CD4-positive, alpha-beta T cell (primary cell): ENCODE measurements at regions not wholly inside any gene's neighbourhood (a gene's known extent, or its start where the extent isn't known, plus 50 kb on each side); places are given as distances from the start of the nearest gene placed in this dataset.

Experiments
- ATAC-seq: fragments of 200-7000 bp; cut with Tn5 transposase; one replicate; pipeline ENCODE4 v1.10.0; 2022; ENCODE audit warnings: mild to moderate bottlenecking; ENCODE audit not compliant: poor library complexity
- CTCF ChIA-PET: fragments of 350-600 bp; sonication (Branson Sonifier 250); formaldehyde crosslinking; loops from one replicate; lab custom pipeline; 2021; ENCODE audit warnings: antibody characterized with exemption, inconsistent platforms; lab: Charles Lee
- POLR2A ChIA-PET: fragments of 350-600 bp; sonication (Branson Sonifier 250); formaldehyde crosslinking; loops from one replicate; lab custom pipeline; 2021; ENCODE audit warnings: antibody characterized with exemption, inconsistent platforms; lab: Charles Lee
- DNase-seq, 14 experiments: peaks; one replicate each; pipeline ENCODE4 v3.0.0-alpha.2; 2013 to 2020; ENCODE audit warnings: mixed read lengths in 2 of 14
- H3K27ac ChIP-seq, 2 donors: one replicate each; pipeline versions ENCODE4 v1.5.1 to v1.7.0; 2013; ENCODE audit warnings: low read length in 2 of 2, low read depth in 1 of 2, mild to moderate bottlenecking in 1 of 2
- H3K27me3 ChIP-seq, 2 experiments: 1 replicate in 1 of 2; 2 replicates in 1 of 2; pipeline versions ENCODE4 v1.6.1 to v1.7.0; 2013; ENCODE audit warnings: low read length in 2 of 2, control low read depth in 1 of 2, mild to moderate bottlenecking in 1 of 2, moderate library complexity in 1 of 2; ENCODE audit not compliant: insufficient read depth in 2 of 2, control insufficient read depth in 1 of 2
- H3K36me3 ChIP-seq: one replicate; pipeline ENCODE4 v1.6.1; 2013; ENCODE audit warnings: low read length, control low read depth; ENCODE audit not compliant: insufficient read depth
- H3K4me1 ChIP-seq: one replicate; pipeline ENCODE4 v1.6.1; 2013; ENCODE audit warnings: low read length, control low read depth; ENCODE audit not compliant: insufficient read depth
- H3K4me3 ChIP-seq: one replicate; pipeline ENCODE4 v1.5.1; 2013; ENCODE audit warnings: mild to moderate bottlenecking, low read length, moderate library complexity
- H3K9me3 ChIP-seq, 2 experiments: 1 replicate in 1 of 2; 2 replicates in 1 of 2; pipeline versions ENCODE4 v1.6.1 to v1.7.0; 2013; ENCODE audit warnings: low read length in 2 of 2, mild to moderate bottlenecking in 2 of 2, control low read depth in 1 of 2, moderate library complexity in 1 of 2; ENCODE audit not compliant: control insufficient read depth in 1 of 2, insufficient read depth in 1 of 2
- H3K27ac Mint-ChIP-seq: one replicate; pipeline ENCODE4 v1.8.0; 2020; ENCODE audit warnings: mixed read lengths
- H3K27me3 Mint-ChIP-seq: one replicate; pipeline ENCODE4 v1.8.0; 2021; ENCODE audit warnings: mixed read lengths
- H3K36me3 Mint-ChIP-seq: one replicate; pipeline ENCODE4 v1.8.0; 2021; ENCODE audit warnings: low read depth, mixed read lengths
- H3K4me1 Mint-ChIP-seq: one replicate; pipeline ENCODE4 v1.8.0; 2021; ENCODE audit warnings: low read depth, mixed read lengths
- H3K4me3 Mint-ChIP-seq: one replicate; pipeline ENCODE4 v1.8.0; 2020; ENCODE audit warnings: mild to moderate bottlenecking, mixed read lengths
- H3K9me3 Mint-ChIP-seq: one replicate; pipeline ENCODE4 v1.8.0; 2020; ENCODE audit warnings: mixed read lengths
- CTCF ChIP-seq: fragments of 200-600 bp; IDR thresholded peaks from one replicate; pipeline ENCODE4 v1.8.0; 2022; ENCODE audit warnings: antibody characterized with exemption, mild to moderate bottlenecking
- intact Hi-C, 2 experiments: fragments of 100-400 bp; cut with DNase I in 1 of 2; cut with micrococcal nuclease in 1 of 2; formaldehyde crosslinking; loops; one replicate each; pipeline versions ENCODE4 v1.15.1 to v1.9.0; 2023 to 2025; cut with DNase I, micrococcal nuclease

- ChIA-PET POLR2A (no interaction called here), CTCF (no interaction called here)
- H3K4me1 Mint-ChIP-seq, result no peaks in the 10 kb centered on the region
Observed at GRCh38 chr2:155525199-155525598, 807.3 kb downstream of the NR4A2 start.

GRCh38 chr2:155519529-155520130 is 812.9 kb downstream of the NR4A2 start:
- Mint-ChIP-seq H3K27ac (no peak overlapping the region), H3K4me1 (no peaks in the 10 kb centered on the region), H3K27me3 (no peaks in the 10 kb centered on the region), H3K9me3 (no peaks in the 10 kb centered on the region), H3K4me3 (no peak overlapping the region), H3K36me3 (no peaks in the 10 kb centered on the region)
- no peak for ATAC-seq
- H3K4me1 ChIP-seq, result no peaks in the 10 kb centered on the region
- ChIA-PET POLR2A (no interaction called here), CTCF (no interaction called here)
- H3K4me3 ChIP-seq, result no peak overlapping the region
- no peaks in the 10 kb centered on the region for H3K36me3 ChIP-seq
- DNase-seq, result no peak
- intact Hi-C loops, result no loop called here
- H3K27ac ChIP-seq, result no peak overlapping the region
- TF ChIP-seq CTCF, result no peak
- no peaks in the 10 kb centered on the region for H3K9me3 ChIP-seq
- H3K27me3 ChIP-seq, result no peaks in the 10 kb centered on the region

More at GRCh38 chr2:155525199-155525598, 807.3 kb downstream of the NR4A2 start:
- DNase-seq, result no peak
- Mint-ChIP-seq H3K9me3 (peaks cover 1% of the 10 kb centered on the region), H3K27ac (no peak overlapping the region), H3K27me3 (no peaks in the 10 kb centered on the region), H3K36me3 (no peaks in the 10 kb centered on the region), H3K4me3 (no peak overlapping the region)
- TF ChIP-seq CTCF, result no peak
- H3K36me3 ChIP-seq, result no peaks in the 10 kb centered on the region
- ATAC-seq, result no peak
- H3K27me3 ChIP-seq, result no peaks in the 10 kb centered on the region
- H3K4me3 ChIP-seq, result no peak overlapping the region
- intact Hi-C loops, result loop anchor here in 1 of 2 experiments (2.0 kb wide), 1 partner anchor 14 kb away; no protein-coding TSS in a partner anchor
- H3K9me3 ChIP-seq, result no peaks in the 10 kb centered on the region
- H3K4me1 ChIP-seq, result no peaks in the 10 kb centered on the region
- no peak overlapping the region for H3K27ac ChIP-seq

GRCh38 chr2:155518094-155518493 is 814.4 kb downstream of the NR4A2 start:
- H3K27ac ChIP-seq, result no peak overlapping the region
- H3K9me3 Mint-ChIP-seq, result no peaks in the 10 kb centered on the region
- no peak overlapping the region for H3K27ac Mint-ChIP-seq
- no peaks in the 10 kb centered on the region for H3K4me1 ChIP-seq
- DNase-seq (no peak), ATAC-seq (no peak)
- TF ChIP-seq CTCF, result no peak
- H3K36me3 ChIP-seq, result no peaks in the 10 kb centered on the region
- ChIA-PET CTCF (no interaction called here), POLR2A (no interaction called here)
- intact Hi-C loops, result no loop called here
- no peaks in the 10 kb centered on the region for H3K27me3 Mint-ChIP-seq
- H3K4me3 Mint-ChIP-seq, result no peak overlapping the region
- no peaks in the 10 kb centered on the region for H3K4me1 Mint-ChIP-seq
- H3K36me3 Mint-ChIP-seq, result no peaks in the 10 kb centered on the region
- no peak overlapping the region for H3K4me3 ChIP-seq
- no peaks in the 10 kb centered on the region for H3K27me3 ChIP-seq
- H3K9me3 ChIP-seq, result no peaks in the 10 kb centered on the region
